AG04449 (cell line): ENCODE measurements at regions not wholly inside any gene's neighbourhood (a gene's known extent, or its start where the extent isn't known, plus 50 kb on each side); places are given as distances from the start of the nearest gene placed in this dataset.

Experiments used
- CTCF ChIA-PET: fragments of 350-600 bp; formaldehyde crosslinking; extraction: SDS; loops from one replicate; lab custom pipeline; 2021; ENCODE audit warnings: antibody characterized with exemption; lab: Yijun Ruan, JAX
- POLR2A ChIA-PET: fragments of 400-600, 350-600 bp; formaldehyde crosslinking; extraction: SDS; loops from one replicate; lab custom pipeline; 2020; ENCODE audit warnings: antibody characterized with exemption, inconsistent platforms; lab: Yijun Ruan, JAX
- DNase-seq: peaks from one replicate; pipeline ENCODE4 v3.0.0-alpha.2; 2010; ENCODE audit warnings: low read depth, low spot score
- H3K4me3 ChIP-seq: 2 replicates; pipeline ENCODE4 v1.5.1; 2011; ENCODE audit warnings: low read depth, mild to moderate bottlenecking, control low read depth, low read length
- TF ChIP-seq, protein P1 (sequence below): IDR thresholded peaks from one replicate; pipeline ENCODE4 v1.5.1; 2011; ENCODE audit warnings: mild to moderate bottlenecking, moderate library complexity, low read length, control low read depth, inconsistent platforms; ENCODE audit not compliant: insufficient read depth; ENCODE audit errors: missing control alignments

DNA sequence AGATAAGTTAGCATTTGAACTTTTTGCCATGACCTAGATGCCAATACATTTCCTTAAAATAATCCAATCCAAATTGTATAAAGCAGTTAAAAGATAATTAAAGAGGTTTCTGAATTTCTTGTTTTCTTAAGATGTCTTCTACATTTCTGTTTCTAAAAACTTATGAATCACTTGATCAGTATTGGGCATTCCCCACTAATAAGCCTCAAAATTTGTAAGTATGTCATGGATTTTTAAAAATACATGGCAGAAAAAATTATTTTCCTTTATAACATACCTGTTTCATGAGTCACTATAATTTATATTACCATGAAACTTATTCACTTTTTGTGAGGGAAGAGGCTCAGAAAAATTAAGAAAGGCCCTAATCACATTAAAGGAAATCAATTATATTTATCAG is 90.3 kb upstream of the TFPI start:
- ChIA-PET POLR2A (no interaction called here), CTCF (interaction anchor here (1.3 kb wide), 1 partner anchor 19 kb away, joined by 3 read pairs; no protein-coding TSS in a partner anchor)
- no peak for DNase-seq
- no peak overlapping the region for H3K4me3 ChIP-seq
- TF ChIP-seq, protein P1, sequence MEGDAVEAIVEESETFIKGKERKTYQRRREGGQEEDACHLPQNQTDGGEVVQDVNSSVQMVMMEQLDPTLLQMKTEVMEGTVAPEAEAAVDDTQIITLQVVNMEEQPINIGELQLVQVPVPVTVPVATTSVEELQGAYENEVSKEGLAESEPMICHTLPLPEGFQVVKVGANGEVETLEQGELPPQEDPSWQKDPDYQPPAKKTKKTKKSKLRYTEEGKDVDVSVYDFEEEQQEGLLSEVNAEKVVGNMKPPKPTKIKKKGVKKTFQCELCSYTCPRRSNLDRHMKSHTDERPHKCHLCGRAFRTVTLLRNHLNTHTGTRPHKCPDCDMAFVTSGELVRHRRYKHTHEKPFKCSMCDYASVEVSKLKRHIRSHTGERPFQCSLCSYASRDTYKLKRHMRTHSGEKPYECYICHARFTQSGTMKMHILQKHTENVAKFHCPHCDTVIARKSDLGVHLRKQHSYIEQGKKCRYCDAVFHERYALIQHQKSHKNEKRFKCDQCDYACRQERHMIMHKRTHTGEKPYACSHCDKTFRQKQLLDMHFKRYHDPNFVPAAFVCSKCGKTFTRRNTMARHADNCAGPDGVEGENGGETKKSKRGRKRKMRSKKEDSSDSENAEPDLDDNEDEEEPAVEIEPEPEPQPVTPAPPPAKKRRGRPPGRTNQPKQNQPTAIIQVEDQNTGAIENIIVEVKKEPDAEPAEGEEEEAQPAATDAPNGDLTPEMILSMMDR = no peak

DNA sequence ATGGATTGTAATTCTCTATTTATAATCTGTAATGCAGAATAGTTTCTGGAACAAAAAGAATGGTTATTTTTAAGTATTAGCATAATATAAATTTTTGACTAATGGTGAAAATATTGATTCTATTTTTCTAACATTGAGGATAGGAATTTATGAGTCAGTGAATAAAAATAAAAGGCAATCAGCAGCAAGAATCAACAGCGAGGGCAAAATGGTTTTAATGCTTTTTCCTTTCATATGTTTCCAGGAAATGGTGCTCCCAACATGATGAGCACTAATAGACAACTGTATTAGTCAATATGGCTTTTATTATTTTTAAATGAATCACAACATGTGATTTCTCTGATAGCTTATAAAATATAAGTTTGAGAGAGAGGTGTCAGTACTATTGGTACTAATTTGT is 90.7 kb upstream of the TFPI start:
- DNase-seq = no peak
- no peak overlapping the region for H3K4me3 ChIP-seq
- CTCF ChIA-PET = interaction anchor here (1.3 kb wide), 1 partner anchor 18 kb away, joined by 3 read pairs; no protein-coding TSS in a partner anchor
- TF ChIP-seq, protein P1 = no peak
- POLR2A ChIA-PET = no interaction called here

DNA sequence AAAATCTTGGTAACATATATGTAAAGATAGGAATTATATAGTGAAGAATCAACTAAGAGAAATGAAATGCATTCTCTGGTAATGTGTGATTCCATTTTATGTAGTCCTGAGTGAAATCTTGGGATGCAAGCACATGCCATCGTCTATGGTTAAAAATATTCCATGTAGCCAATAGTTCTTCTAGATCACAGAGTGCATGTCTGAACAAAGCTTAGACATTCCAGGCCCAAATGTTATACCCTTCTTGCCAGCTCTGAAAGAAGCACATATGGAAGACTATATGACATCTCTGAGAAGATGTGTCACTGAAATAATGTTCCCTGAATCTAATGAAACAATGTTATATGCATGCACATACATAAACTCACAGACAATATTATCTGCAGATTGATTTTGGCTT is 92.3 kb upstream of the TFPI start:
- ChIA-PET POLR2A (no interaction called here), CTCF (no interaction called here)
- DNase-seq = no peak
- H3K4me3 ChIP-seq = no peak overlapping the region
- TF ChIP-seq, protein P1 = no peak

DNA sequence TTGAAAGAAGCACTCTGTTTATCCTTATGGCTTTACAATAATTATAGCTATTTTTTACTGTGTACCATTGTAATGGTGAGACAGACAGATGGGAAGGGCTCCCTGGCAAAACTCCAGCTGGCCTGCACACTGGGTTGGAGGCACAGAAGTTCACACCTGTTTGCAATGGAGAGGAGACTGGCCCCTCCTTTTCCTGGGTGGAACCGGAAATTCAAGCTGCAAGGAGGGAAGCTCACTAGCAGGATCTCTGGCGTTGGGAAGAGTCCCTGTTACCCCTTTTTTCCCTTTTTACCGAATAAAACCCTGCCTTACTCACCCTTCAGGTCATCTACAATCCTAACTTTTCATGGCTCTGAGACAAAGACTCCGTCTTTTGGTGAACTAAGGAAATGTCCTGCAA is 100.3 kb upstream of the TFPI start:
- TF ChIP-seq, protein P1 = no peak
- H3K4me3 ChIP-seq = no peak overlapping the region
- no peak for DNase-seq
- CTCF ChIA-PET = no interaction called here
- POLR2A ChIA-PET = no interaction called here

DNA sequence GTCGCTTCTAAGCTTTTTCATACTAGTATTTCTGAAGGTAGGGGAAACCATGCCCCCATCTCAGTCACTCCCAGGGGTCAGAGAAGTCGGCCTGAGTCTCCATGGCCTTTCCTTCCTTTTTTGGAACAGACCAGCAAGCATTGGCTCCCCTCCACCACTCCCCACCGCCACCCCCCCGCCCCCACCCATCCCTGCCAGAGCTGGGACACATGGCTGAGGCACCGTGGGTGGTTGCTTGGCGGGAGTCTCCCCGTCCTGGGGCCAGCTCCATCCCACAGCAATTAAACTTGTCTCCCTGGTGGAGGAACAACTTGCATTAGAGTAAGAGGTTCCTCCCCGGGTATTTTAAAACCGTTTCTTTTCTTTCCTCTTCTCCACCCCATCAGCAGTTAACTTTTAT is 100.8 kb upstream of the TFPI start:
- POLR2A ChIA-PET = no interaction called here
- DNase-seq = no peak
- no peak overlapping the region for H3K4me3 ChIP-seq
- CTCF ChIA-PET = no interaction called here
- TF ChIP-seq, protein P1 = no peak

DNA sequence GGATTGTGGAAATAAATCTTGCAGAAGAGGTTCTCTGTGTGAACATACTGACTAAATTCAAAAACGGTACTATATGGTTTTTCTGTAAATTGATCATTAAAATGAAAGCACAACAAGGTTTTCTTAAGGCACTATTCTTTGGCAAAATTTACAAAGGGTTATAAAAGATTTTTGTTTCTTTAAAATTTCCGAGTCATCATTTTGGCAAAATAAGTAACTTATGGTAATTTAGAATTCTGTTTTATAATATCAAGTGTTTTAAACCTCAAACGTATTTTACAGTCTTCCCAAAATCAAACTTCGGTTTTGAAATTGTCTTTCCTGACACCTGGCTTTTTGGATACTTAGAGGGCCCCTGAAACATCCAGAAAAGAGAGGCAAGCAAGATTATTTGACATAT is 101.9 kb upstream of the TFPI start:
- ChIA-PET POLR2A (no interaction called here), CTCF (no interaction called here)
- DNase-seq = no peak
- TF ChIP-seq, protein P1 = no peak
- no peak overlapping the region for H3K4me3 ChIP-seq
